Breast epithelium (tissue), 3 donors: ENCODE measurements at regions not wholly inside any gene's neighbourhood (a gene's known extent, or its start where the extent isn't known, plus 50 kb on each side); places are given as distances from the start of the nearest gene placed in this dataset.

ENCODE experiments used
- POLR2A ChIP-seq: fragments of 450-650 bp; IDR thresholded peaks from one replicate; pipeline ENCODE4 v1.6.1; 2016; ENCODE audit warnings: antibody characterized with exemption, mild to moderate bottlenecking, moderate library complexity
- POLR2AphosphoS5 ChIP-seq, 3 donors: sonication (generic); formaldehyde crosslinking; IDR thresholded peaks; one replicate each; pipeline ENCODE4 v1.6.1; 2017; ENCODE audit warnings: antibody characterized with exemption in 3 of 3
- TF ChIP-seq, protein P1 (sequence below), 3 donors: fragments of 450-650 bp; IDR thresholded peaks; one replicate each; pipeline ENCODE4 v1.5.1; 2016 to 2017; ENCODE audit warnings: antibody characterized with exemption in 3 of 3, mild to moderate bottlenecking in 3 of 3, moderate library complexity in 3 of 3

- TF ChIP-seq, protein P1, sequence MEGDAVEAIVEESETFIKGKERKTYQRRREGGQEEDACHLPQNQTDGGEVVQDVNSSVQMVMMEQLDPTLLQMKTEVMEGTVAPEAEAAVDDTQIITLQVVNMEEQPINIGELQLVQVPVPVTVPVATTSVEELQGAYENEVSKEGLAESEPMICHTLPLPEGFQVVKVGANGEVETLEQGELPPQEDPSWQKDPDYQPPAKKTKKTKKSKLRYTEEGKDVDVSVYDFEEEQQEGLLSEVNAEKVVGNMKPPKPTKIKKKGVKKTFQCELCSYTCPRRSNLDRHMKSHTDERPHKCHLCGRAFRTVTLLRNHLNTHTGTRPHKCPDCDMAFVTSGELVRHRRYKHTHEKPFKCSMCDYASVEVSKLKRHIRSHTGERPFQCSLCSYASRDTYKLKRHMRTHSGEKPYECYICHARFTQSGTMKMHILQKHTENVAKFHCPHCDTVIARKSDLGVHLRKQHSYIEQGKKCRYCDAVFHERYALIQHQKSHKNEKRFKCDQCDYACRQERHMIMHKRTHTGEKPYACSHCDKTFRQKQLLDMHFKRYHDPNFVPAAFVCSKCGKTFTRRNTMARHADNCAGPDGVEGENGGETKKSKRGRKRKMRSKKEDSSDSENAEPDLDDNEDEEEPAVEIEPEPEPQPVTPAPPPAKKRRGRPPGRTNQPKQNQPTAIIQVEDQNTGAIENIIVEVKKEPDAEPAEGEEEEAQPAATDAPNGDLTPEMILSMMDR (IDR thresholded peaks at IDR 0.05), result no peak
- TF ChIP-seq POLR2A (no peak), POLR2AphosphoS5 (IDR thresholded peaks at IDR 0.05) (no peak)
Measured at GRCh38 chr10:107434854-107435253, 270.3 kb upstream of the SORCS1 start.
